Neuron (in vitro differentiated cells): ENCODE measurements at regions not wholly inside any gene's neighbourhood (a gene's known extent, or its start where the extent isn't known, plus 50 kb on each side); places are given as distances from the start of the nearest gene placed in this dataset.

ENCODE experiments used
- H2AFZ ChIP-seq: one replicate; pipeline ENCODE4 v1.6.1; 2013; ENCODE audit warnings: low read depth, mild to moderate bottlenecking, inconsistent platforms, low read length, moderate library complexity
- H3K27me3 ChIP-seq: one replicate; pipeline ENCODE4 v1.6.1; 2013; ENCODE audit warnings: low read length; ENCODE audit not compliant: insufficient read depth
- H3K36me3 ChIP-seq: one replicate; pipeline ENCODE4 v1.6.1; 2013; ENCODE audit warnings: low read length; ENCODE audit not compliant: insufficient read depth
- H3K4me1 ChIP-seq: one replicate; pipeline ENCODE4 v1.6.1; 2013; ENCODE audit warnings: low read length; ENCODE audit not compliant: insufficient read depth
- H3K4me3 ChIP-seq: 2 replicates; pipeline ENCODE4 v1.5.1; 2013; ENCODE audit warnings: mild to moderate bottlenecking, low read length, moderate library complexity
- H3K9me3 ChIP-seq: one replicate; pipeline ENCODE4 v1.6.1; 2013; ENCODE audit warnings: low read length

GRCh38 chr11:95562196-95562921 is 227.2 kb downstream of the FAM76B start:
- H3K4me1 ChIP-seq: peaks cover 24% of the 10 kb centered on the region
- H3K36me3 ChIP-seq: no peaks in the 10 kb centered on the region
- H3K9me3 ChIP-seq: no peaks in the 10 kb centered on the region
- no peak overlapping the region for H2AFZ ChIP-seq
- H3K27me3 ChIP-seq: no peaks in the 10 kb centered on the region
- H3K4me3 ChIP-seq: no peak overlapping the region

DNA sequence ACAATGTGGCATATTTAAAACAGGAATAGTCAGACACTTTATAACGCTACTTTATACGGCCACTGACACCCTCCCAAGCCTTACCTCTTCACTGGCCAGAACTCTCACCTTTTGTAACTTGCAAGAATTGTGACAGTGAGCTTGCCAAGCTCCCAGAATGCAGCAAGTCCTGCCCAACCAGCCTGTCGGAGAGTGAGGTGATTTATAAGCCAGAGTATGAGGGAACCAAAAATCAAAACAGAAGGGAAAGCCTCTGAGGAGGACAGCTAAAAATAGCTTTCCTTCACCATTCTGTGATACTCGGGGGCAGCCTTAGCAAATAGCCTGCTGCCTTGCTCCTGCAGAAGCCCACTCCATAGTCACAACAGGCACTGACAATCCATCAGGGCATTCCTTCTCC is 229.7 kb downstream of the FAM76B start:
- Histone ChIP-seq H3K9me3 (no peaks in the 10 kb centered on the region), H3K4me1 (peaks cover 25% of the 10 kb centered on the region), H3K36me3 (no peaks in the 10 kb centered on the region), H3K4me3 (no peak overlapping the region), H3K27me3 (no peaks in the 10 kb centered on the region), H2AFZ (no peak overlapping the region)

DNA sequence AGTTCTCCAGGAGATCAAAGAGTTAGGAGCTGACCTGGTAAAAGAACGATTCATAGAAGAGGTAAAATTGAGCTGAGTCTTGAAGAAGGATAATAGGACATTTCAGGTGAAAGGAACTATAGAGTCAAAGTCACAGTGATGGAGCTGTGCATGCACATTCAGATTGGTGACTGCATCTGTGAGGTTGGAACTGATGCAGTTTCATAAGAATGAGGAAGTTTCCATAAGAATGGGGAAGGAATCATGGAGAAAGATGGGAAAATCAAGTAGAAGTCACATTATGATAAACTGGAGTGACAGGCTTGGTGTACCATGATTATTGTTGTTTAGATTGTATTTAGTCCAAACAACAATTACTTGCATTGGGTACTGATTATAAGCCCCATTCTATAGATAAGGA is 232.2 kb downstream of the FAM76B start:
- no peaks in the 10 kb centered on the region for H3K36me3 ChIP-seq
- no peak overlapping the region for H2AFZ ChIP-seq
- H3K27me3 ChIP-seq: no peaks in the 10 kb centered on the region
- peaks cover 19% of the 10 kb centered on the region for H3K4me1 ChIP-seq
- no peak overlapping the region for H3K4me3 ChIP-seq
- H3K9me3 ChIP-seq: no peaks in the 10 kb centered on the region

- H3K4me3 ChIP-seq: no peak overlapping the region
- no peaks in the 10 kb centered on the region for H3K9me3 ChIP-seq
- H2AFZ ChIP-seq: no peak overlapping the region
- no peaks in the 10 kb centered on the region for H3K27me3 ChIP-seq
- no peaks in the 10 kb centered on the region for H3K36me3 ChIP-seq
- peaks cover 19% of the 10 kb centered on the region for H3K4me1 ChIP-seq
Measured at GRCh38 chr11:95556342-95557163, 233.0 kb downstream of the FAM76B start.

DNA sequence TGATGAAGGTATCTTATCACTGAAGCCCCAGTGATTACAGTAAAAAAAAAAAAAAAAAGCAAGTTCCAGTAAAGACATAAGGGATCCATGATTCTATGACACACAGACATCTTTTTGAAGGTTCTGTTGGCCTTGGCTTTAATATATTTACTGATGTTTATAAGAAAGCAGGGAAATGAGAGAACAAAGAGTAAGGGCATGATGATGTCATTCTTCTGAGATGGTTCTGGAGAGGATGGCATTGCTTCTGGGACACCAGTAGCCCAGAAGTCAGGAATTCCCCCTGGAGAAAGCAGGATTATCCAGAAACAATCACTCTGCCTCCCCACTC is 233.6 kb downstream of the FAM76B start:
- Histone ChIP-seq H3K4me1 (peaks cover 19% of the 10 kb centered on the region), H3K36me3 (no peaks in the 10 kb centered on the region), H2AFZ (no peak overlapping the region), H3K27me3 (no peaks in the 10 kb centered on the region), H3K4me3 (no peak overlapping the region), H3K9me3 (no peaks in the 10 kb centered on the region)

- H3K4me1 ChIP-seq: peaks cover 19% of the 10 kb centered on the region
- no peak overlapping the region for H2AFZ ChIP-seq
- H3K36me3 ChIP-seq: no peaks in the 10 kb centered on the region
- H3K27me3 ChIP-seq: no peaks in the 10 kb centered on the region
- no peak overlapping the region for H3K4me3 ChIP-seq
- H3K9me3 ChIP-seq: no peaks in the 10 kb centered on the region
Measured at GRCh38 chr11:95554911-95555310, 234.7 kb downstream of the FAM76B start.

DNA sequence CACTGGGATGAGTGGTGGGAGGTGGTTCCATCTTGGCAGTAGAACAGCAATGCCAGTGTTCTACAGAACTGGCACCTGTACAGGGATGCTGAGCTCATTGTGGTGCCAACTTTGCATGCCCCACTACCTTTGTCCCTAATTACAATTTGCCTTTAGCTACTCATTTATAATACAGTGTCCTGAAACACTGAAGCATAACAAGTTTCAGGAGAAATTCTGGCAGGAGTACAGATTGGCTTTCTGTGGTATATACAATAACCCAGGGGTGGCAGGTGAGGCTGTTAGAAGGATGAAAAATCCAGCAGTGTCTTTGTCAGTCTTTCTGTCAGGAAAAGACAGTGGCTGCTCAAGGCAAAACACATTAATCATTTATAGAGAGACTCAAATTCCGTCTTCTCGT is 240.3 kb downstream of the FAM76B start:
- H3K4me3 ChIP-seq: no peak overlapping the region
- H3K36me3 ChIP-seq: no peaks in the 10 kb centered on the region
- no peaks in the 10 kb centered on the region for H3K27me3 ChIP-seq
- H3K4me1 ChIP-seq: no peaks in the 10 kb centered on the region
- H3K9me3 ChIP-seq: no peaks in the 10 kb centered on the region
- H2AFZ ChIP-seq: no peak overlapping the region

- Histone ChIP-seq H3K9me3 (no peaks in the 10 kb centered on the region), H2AFZ (no peak overlapping the region), H3K36me3 (no peaks in the 10 kb centered on the region), H3K4me1 (no peaks in the 10 kb centered on the region), H3K4me3 (no peak overlapping the region), H3K27me3 (no peaks in the 10 kb centered on the region)
Measured at GRCh38 chr11:95548416-95548815, 241.2 kb downstream of the FAM76B start.

- Histone ChIP-seq H3K9me3 (no peaks in the 10 kb centered on the region), H3K4me3 (no peak overlapping the region), H3K36me3 (no peaks in the 10 kb centered on the region), H2AFZ (no peak overlapping the region), H3K27me3 (no peaks in the 10 kb centered on the region), H3K4me1 (no peaks in the 10 kb centered on the region)
Measured at GRCh38 chr11:95547976-95548375, 241.6 kb downstream of the FAM76B start.

- Histone ChIP-seq H3K9me3 (no peaks in the 10 kb centered on the region), H3K36me3 (no peaks in the 10 kb centered on the region), H3K4me1 (no peaks in the 10 kb centered on the region), H2AFZ (no peak overlapping the region), H3K4me3 (no peak overlapping the region), H3K27me3 (no peaks in the 10 kb centered on the region)
Measured at GRCh38 chr11:95547186-95547585, 242.4 kb downstream of the FAM76B start.

GRCh38 chr11:95545116-95545875 is 244.3 kb downstream of the FAM76B start:
- H2AFZ ChIP-seq: no peak overlapping the region
- H3K4me1 ChIP-seq: no peaks in the 10 kb centered on the region
- H3K4me3 ChIP-seq: no peak overlapping the region
- H3K27me3 ChIP-seq: no peaks in the 10 kb centered on the region
- no peaks in the 10 kb centered on the region for H3K36me3 ChIP-seq
- no peaks in the 10 kb centered on the region for H3K9me3 ChIP-seq

GRCh38 chr11:95544095-95544856 is 245.3 kb downstream of the FAM76B start:
- Histone ChIP-seq H3K27me3 (no peaks in the 10 kb centered on the region), H3K4me1 (no peaks in the 10 kb centered on the region), H3K4me3 (no peak overlapping the region), H3K36me3 (no peaks in the 10 kb centered on the region), H2AFZ (no peak overlapping the region), H3K9me3 (no peaks in the 10 kb centered on the region)
